ENCODE measurements at regions not wholly inside any gene's neighbourhood (a gene's known extent, or its start where the extent isn't known, plus 50 kb on each side); places are given as distances from the start of the nearest gene placed in this dataset.
A peak's percentile ranks its signal among the peaks of the same experiment; 100 is the strongest.

GRCh38 chr13:104577071-104577815, 1511.0 kb upstream of the SLC10A2 start:
- TF ChIP-seq CTCF (IDR thresholded peaks at IDR 0.05) (no peak), POLR2A (IDR thresholded peaks at IDR 0.05) (no peak)
- Histone ChIP-seq H3K27ac (no peak overlapping the region), H3K4me3 (no peak overlapping the region), H3K36me3 (no peaks in the 10 kb centered on the region), H3K9me3 (no peaks in the 10 kb centered on the region), H3K4me1 (no peaks in the 10 kb centered on the region), H3K27me3 (no peaks in the 10 kb centered on the region)
- 63% methylated on average over 4 of the region's 4 CpGs for WGBS (ENCODE audit: insufficient coverage, low coverage, low lambda C conversion rate, missing lambda C conversion rate)
- ATAC-seq (no peak), DNase-seq (no peak)
- intact Hi-C loops (cut with DNase I), result no loop called here

GRCh38 chr13:104571893-104572229, 1505.6 kb upstream of the SLC10A2 start:
- WGBS (ENCODE audit: insufficient coverage, low coverage, low lambda C conversion rate, missing lambda C conversion rate), result 18% methylated on average over 2 of the region's 2 CpGs

GRCh38 chr13:104571161-104571892, 1505.1 kb upstream of the SLC10A2 start:
- Histone ChIP-seq H3K27me3 (no peaks in the 10 kb centered on the region), H3K9me3 (no peaks in the 10 kb centered on the region), H3K27ac (no peak overlapping the region), H3K4me3 (no peak overlapping the region), H3K4me1 (no peaks in the 10 kb centered on the region), H3K36me3 (no peaks in the 10 kb centered on the region)
- ATAC-seq (peak; percentile 69 to 88 (median 74)), DNase-seq (no peak)
- intact Hi-C loops (cut with DNase I), result no loop called here
- WGBS (ENCODE audit: insufficient coverage, low coverage, low lambda C conversion rate, missing lambda C conversion rate), result 28% methylated on average over 12 of the region's 12 CpGs
- peak; percentile 39 to 56 (median 54) for TF ChIP-seq CTCF (IDR thresholded peaks at IDR 0.05)
- TF ChIP-seq POLR2A (IDR thresholded peaks at IDR 0.05), result no peak

More at GRCh38 chr13:104571893-104572229, 1505.6 kb upstream of the SLC10A2 start:
- TF ChIP-seq CTCF (IDR thresholded peaks at IDR 0.05), result no peak
- TF ChIP-seq POLR2A (IDR thresholded peaks at IDR 0.05), result no peak
- H3K36me3 ChIP-seq, result no peaks in the 10 kb centered on the region
- H3K4me1 ChIP-seq, result no peaks in the 10 kb centered on the region
- no peaks in the 10 kb centered on the region for H3K9me3 ChIP-seq
- no peak overlapping the region for H3K4me3 ChIP-seq
- ATAC-seq (no peak), DNase-seq (no peak)
- H3K27ac ChIP-seq, result no peak overlapping the region
- no peaks in the 10 kb centered on the region for H3K27me3 ChIP-seq
- intact Hi-C loops (cut with DNase I), result no loop called here

GRCh38 chr13:104567114-104567513, 1500.9 kb upstream of the SLC10A2 start:
- WGBS (ENCODE audit: insufficient coverage, low coverage, low lambda C conversion rate, missing lambda C conversion rate), result 63% methylated on average over 5 of the region's 5 CpGs
- no peaks in the 10 kb centered on the region for H3K27me3 ChIP-seq
- ATAC-seq (no peak), DNase-seq (no peak)
- intact Hi-C loops (cut with DNase I), result no loop called here
- TF ChIP-seq CTCF (IDR thresholded peaks at IDR 0.05) (no peak), POLR2A (IDR thresholded peaks at IDR 0.05) (no peak)
- no peaks in the 10 kb centered on the region for H3K9me3 ChIP-seq
- no peaks in the 10 kb centered on the region for H3K4me1 ChIP-seq
- H3K36me3 ChIP-seq, result no peaks in the 10 kb centered on the region
- H3K4me3 ChIP-seq, result no peak overlapping the region
- no peak overlapping the region for H3K27ac ChIP-seq

Measured in right lobe of liver (tissue), 6 donors.